HG03095 (cell line): ENCODE measurements at regions not wholly inside any gene's neighbourhood (a gene's known extent, or its start where the extent isn't known, plus 50 kb on each side); places are given as distances from the start of the nearest gene placed in this dataset.

ENCODE experiments used
- ATAC-seq: cut with Tn5 transposase; IDR thresholded peaks from one replicate; pipeline ENCODE4 v1.9.1; 2021; ENCODE audit warnings: moderate library complexity; ENCODE audit not compliant: unreplicated experiment

DNA sequence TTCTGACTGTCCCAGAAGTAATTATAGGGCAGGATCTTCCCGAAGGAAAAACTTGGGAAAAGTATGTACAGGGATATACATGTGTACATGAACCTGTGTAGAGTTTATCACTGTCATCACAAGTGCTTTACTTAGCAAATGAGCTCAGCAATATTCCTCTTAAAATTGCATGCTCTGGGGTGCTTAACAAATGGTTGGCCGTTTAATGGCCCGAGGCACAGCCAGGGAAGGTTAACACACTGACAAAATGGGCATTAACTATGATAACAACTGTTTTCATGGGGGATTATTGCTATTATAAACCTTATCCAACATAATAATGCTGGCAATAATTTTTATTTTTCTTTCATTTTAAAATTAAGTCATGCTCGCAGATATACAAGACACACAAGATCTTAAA, 459.3 kb downstream of the TUSC7 start:
- no peak for ATAC-seq

DNA sequence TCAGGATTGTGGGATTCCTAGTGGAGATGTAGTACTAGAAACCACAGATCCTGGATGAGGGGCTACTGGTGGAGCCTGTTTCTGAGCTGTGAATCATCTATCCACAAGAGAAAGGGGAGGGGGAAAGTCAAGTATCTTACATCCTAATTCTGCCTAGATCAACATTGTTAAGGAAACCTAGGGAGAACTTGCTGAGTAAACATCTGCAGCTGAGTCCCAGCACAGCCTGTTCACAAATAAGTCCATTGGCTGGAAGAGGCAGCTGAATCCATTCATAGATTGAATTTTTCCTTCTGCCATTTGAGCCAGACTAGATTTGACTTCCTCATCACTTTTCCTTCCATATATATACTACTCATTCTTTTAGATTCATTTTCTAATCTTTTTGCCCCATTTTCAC, 460.5 kb downstream of the TUSC7 start:
- ATAC-seq: no peak

DNA sequence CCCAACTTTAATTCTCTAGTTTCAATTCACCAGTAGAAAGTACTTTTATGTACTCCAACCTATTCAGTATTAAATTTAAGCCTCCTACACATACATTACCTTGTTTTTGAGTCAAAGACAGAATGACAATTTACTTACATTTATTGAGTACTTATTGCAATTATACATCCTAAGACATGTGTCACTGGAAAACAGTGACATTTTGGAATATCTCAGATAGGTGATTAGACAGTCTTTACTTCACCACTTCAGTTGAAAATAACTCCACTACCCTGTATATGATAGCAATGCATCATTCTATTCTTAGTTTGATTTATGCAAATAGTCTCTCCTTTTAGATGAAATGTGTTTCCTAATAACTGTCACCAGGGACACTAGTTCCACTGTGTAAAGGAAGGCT, 461.5 kb downstream of the TUSC7 start:
- no peak for ATAC-seq

DNA sequence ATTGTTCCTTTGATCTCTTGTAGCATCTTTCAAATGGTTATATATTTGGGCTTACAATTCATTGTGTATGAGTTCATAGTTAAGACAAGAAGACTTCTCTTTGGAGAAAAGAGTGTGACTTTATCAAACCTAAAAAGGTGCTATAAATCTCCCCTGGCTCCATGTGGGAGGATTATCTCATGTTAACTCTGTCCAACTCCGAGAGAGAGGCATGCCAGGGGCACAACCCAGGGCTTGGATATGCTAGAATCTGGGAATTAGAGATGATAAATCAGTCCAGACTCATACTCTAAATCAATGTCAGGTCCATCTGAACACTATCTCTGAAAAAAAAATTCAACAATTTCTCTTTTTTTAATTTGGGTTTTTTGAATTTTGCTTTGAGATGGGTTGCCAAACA, 462.8 kb downstream of the TUSC7 start:
- ATAC-seq: no peak

DNA sequence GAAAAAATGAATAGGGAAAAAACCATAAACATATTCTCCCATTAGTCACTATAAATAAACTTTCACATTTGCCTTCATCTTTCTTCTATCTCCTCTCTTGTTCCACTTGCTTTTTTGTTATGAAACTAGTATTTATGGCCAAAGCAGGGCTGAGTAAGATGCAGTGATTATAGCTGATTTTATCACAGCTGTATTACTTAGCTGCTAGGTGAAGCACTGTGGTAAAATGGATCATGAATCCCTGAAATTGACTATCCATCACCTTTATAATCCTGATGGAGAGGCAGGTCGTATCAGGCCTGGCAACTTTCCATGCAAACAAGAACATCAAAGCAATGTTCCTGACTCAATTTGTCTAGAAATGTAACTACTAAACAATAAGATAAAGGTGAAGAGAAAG, 471.6 kb downstream of the TUSC7 start:
- ATAC-seq: no peak

DNA sequence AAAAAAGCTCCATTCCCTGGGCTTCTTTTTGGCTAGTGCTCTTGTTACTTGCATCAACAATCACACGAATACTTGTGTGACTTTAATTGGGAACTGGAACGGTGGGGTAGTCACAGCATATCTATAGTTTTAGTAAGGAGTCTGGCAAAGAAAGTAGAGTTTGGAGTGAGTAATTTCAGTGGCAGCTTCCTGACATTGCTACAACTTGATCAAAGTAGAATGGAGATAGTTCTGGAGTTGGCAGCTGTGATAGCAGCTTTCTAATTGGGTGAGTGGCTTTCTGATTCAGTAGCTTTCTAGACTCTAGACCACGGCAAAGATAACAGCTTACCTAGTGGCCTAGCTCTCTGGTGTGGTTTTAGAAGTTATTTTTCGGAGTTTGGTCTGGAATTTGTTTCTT, 475.0 kb downstream of the TUSC7 start:
- ATAC-seq: no peak

DNA sequence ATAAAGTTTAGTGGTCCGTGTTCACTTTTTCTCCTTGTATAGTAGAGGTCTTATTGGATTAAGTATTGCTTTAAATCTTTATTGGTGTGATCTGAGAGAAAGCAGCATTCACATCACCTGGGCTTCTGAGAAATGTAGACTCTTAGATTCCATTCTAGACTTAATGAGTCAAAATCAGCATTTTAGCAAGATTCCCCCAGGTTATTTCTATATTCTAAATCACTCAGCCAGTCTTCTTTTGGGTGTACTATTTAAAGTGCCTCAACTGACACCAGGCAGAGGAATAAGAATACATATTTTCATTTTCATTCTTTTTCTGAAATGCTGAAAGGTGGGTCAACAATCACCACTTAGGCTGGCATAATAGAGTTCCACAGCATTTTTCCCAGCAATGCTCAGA, 481.7 kb downstream of the TUSC7 start:
- ATAC-seq: no peak

DNA sequence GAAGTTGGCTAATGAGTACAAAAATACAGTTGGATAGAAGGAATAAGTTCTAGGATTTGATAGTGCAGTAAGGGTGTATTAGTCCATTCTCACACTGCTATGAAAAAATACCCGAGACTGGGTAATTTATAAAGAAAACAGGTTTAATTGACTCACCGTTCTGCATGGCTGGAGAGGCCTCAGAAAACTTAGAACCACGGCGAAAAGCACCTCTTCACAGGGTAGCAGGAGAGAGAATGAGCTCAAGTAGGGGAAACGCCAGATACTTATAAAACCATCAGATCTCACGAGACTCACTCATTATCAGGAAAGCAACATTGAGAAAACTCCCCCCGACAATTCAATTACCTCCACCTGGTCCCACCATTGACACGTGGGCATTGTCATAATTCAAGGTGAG, 483.3 kb downstream of the TUSC7 start:
- ATAC-seq: no peak

DNA sequence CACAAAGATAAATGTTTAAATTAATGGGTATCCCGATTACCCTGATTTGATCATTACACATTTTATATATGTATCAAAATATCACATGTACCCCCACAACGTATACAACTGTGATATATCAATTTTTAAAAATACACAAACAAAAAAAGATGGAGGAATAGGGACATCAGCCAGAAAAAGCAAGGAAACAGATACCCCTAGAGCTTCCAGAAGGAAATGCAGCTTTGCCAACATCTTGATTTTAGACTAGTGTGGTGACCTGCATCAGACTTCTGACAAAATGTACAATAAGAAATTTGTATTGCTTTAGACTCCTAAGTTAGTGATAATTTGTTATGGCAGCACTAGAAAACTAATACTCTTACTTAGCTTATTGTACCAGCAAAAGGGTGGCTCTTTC, 483.8 kb downstream of the TUSC7 start:
- ATAC-seq: no peak

DNA sequence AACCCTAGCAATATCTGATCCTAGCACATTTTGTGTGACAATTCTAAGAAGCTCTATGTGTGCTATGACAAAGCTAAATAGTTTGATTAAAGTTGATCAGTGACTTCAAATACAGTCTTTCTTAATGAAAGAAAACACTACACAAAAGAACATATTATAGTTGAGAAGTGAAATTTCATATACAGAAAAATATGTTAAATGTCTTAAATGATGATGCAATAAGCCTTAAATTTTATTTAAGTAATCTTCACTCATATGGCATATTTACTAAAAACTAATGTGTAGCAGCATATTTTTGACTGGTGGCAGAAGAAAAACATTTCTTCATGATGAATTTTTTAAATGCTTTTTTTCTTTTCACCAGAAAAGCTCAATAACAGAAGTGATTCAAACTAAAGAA, 485.5 kb downstream of the TUSC7 start:
- ATAC-seq: no peak

DNA sequence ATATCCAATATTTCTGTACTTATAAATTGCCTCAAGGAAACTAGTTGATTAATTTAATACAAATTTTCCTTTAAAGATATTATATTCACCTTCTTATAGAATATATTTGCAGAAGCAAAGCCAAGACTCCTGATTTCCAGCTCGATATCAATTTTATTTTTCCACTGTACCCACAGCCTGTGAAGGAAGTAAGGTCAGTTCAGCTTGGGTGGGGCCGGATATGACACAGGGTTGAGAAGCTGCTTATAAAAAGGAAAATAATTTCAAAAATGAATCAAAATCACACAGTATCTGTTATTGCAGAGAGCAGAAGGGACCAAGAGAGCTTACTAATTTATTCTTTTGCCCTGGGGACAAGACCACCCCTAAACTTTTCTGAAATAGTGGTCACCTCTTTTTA, 491.4 kb downstream of the TUSC7 start:
- ATAC-seq: no peak

DNA sequence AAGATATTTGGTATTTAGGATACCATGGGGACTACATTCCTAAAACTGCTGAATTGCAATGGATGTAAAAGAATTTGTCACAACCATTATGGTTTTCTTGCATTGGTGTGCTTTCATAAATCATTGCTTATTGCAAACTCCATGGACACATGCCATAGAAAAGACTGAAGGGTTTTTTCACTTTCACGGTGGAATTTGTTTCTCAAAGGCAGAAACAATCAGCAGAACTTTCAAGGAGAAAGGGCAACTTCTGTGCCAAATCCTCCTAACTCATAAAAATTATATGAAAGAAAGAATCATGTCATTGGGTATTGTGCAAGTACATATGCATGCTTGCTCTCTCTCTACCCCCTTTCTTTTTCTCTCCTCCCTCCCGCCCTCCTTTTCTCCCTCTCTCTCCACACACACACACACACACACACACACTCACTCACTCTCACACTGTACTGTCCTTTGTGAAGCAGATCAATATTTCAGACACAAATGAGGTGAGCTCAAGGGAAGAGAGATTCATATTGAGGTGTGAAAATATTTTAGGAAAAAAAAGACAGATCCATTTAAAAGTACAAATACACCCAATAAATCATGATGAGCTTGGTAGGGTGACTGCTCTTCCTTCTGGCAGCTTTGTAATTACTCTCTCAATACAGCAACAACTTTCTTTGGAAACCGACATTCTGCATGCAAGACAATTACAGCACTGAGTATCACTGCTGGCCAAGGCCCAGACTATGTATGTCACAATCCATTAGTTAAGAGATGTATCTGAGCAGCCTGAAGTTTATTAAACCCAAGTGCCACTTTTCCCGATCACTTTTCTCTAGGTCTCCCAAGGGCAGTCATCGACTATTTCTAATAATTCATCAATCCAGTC, 492.6 kb downstream of the TUSC7 start:
- ATAC-seq: no peak

DNA sequence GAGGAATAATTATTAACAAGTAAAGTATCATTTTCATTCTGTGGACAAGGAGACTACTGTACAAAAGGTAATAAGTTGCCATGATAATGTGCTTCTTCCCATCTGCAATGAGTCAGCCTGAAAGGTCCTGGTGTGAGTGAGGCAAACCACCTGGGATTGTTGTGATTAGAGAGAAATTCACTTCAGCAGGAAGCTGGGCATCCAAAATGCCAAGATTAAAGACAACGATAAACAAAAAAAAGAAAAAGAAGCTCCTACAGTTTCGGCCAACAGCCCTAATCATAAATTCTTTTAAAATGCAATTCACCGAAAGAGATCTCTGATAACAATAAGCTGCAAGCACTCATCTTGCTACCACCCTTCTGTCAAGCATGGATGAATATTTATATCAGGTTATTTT, 507.8 kb downstream of the TUSC7 start:
- ATAC-seq: no peak

DNA sequence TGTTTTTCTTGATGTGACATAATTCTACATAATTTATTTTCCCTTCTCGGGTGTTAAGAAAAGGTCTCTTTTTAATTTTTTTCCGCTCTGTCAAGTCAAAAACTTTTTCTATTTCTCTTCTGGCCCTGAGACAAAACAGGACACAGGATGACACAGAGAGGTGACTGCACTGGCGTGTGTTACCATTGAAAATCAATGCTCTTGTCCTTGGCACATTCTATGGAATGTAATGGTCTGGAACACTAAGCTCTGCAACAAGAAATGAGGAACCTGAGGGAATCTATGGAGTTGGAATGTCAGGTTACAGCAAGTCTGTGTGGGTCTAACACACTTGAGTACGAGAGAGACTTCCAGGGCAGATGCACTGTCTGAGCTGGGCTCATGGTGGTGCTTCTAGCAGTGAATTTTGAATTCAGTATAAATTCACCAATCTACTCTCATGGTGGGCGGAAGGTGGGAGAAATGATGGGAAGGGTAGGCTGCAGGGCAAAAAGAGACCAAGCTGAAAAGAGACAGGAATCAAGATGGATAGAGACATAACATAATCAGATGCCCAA, 508.3 kb downstream of the TUSC7 start:
- ATAC-seq: no peak

DNA sequence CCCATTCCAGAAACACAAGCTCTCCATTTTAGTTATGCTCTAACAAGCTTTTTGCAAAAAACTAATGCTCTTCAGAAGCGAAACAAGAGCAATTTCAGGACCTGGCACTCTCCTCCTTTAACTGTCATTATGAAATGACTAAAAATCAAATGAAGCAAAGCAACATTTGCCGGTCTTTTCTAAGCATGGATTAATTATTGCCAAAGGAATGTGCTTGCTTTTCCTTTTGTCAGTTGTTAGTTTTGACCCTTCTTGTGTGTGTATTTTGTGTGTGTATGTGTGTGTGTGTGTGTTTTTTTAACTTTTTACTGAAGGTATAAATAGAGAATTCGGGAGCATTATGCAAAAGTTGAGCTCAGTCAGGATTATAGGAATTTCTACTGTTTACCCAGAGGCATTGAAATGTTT, 509.1 kb downstream of the TUSC7 start:
- ATAC-seq: no peak

DNA sequence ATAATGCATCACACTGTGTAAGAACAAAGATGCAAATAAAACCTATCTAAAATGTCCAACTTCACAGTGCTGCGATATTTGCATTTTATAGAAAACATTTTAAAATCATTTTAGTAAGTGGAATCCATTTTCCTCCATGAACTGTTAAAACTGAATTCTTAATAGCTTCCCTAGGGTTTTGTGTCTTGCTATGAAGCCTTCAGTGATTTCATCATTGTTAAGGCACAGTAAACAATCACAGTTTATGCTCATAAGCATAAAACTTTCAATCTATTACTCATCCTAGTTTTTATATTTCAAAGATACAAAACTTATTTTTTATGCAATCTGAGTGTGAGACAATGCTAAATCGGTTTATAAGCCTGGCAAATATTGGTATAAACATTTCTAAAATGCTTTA, 509.7 kb downstream of the TUSC7 start:
- no peak for ATAC-seq

DNA sequence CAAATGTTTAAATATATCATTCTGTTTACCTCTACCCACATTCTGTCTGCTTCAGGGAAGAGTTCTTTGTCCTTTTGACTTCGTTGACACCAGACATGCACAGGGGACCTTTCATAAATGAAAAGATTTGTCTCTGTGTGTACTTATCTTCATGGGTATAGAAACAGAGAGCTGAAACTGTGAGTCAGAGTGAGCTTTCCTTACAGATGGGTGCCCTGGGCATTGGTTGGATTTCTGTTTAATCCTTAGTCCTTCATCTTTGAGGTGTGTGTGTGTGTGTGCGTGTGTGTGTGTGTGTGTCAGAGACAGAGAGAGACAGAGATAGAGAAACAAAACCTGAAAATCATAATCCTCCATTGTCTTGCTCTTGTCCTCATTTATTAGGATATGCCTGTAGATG, 517.4 kb downstream of the TUSC7 start:
- ATAC-seq: no peak

DNA sequence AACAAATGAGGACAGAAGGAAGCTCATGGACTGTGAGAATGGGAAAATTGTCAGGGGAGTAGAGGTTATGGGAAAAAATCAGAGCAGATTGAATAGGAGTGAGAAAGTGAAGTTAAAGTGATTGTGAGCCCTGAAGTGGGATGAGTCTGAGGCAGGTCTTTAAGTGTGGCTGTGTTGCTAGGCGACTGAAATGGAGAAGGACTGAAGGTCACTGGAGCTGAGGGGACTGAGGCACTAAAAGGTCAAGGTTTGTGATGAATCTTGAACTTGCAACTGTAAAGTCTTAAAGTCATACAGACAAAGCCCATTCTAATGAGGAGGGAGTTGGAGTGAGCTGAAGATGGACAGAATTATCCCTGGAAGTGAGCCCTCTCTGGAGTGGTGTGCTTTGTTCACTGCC, 518.9 kb downstream of the TUSC7 start:
- ATAC-seq: no peak

DNA sequence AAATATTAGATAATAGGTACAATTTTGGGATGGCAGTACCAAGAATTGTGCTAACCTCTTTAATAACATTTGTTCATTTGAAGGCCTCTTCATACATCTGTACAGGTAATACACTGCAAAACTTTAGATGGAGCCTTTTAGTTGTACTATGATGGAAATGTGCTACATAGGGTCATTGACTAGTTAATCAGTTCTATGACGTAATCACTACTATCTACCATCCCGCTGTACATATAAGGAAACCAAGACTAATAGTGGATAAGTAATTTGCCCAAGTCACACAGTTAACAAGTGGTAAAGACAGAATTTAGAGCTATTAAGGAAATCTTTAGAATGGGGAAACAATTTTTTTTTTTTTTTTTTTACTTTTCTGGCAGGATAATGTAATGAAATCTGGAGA, 521.3 kb downstream of the TUSC7 start:
- no peak for ATAC-seq

DNA sequence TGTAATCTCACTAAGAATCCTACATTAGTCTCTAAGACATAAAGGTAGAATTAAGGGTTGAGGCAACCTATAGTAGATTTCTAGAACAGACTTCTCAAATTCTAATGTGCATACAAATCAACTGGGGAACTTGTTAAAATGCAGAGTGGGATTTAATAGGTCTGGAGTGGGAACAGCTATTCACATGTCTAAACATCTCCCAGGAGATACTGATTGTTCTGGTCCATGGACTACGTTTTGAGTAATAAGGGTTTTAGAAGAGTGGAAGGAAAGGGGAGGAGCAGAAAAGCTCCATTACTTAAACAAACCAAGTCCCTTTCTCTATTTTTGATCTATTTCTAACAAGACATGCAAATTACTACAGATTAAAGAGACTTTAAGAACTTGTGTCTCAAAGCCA, 524.8 kb downstream of the TUSC7 start:
- no peak for ATAC-seq

DNA sequence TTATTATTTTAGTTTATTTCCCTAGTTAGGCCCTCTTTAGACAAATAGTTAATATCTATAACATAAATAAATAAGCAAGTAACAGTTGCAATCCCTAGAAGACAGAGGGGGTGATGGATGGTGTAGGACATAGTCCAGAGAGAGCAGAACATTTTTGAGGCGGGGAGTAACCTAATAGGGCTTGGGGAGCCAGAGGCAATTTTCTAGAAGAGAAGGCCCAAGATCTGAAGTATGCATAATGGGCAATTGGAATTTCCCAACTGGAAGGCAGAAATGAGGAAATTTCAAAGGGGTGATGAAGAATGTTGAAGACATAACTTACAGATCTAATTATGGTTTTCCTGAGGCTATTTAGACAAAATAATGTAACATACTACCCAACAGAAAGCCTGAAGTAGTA, 525.7 kb downstream of the TUSC7 start:
- no peak for ATAC-seq

DNA sequence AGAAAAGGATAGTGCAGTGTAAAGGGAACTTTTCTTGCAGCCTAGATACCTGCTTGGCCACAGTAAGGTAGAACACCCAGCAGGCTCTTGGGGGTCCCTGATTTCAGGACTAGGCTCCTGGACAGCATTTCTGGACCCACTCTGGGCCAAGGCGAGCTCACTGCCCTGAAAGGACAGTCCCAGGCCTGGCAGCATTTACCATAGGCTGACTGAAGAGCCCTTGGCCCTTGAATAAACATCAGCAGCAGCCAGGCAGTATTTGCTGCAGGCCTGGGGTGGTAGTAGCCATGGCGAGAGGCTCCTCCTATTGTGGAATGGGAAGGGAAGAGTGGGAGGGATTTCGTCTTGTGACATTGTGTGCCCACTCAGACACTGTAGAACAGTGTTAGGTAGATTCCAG, 529.2 kb downstream of the TUSC7 start:
- ATAC-seq: no peak

DNA sequence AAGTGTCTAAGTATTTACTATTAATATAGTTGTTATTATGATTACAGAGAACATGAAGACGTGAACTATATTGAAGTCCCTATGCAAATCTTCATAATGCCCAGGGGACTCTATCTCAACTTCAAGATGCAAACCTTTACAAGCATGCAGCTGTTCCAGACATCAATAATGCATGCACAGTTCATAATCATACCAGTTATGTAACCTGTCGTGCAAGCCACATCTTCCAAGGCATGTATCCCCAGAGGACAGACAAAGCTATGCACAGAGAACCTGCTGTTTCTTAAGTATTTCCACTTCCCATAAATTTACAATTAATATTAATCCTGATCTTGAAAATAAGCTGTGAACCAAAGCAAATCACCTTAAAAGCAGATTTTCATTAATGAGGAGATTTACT, 534.1 kb downstream of the TUSC7 start:
- ATAC-seq: no peak
